ENCODE measurements at regions not wholly inside any gene's neighbourhood (a gene's known extent, or its start where the extent isn't known, plus 50 kb on each side); places are given as distances from the start of the nearest gene placed in this dataset.

DNA sequence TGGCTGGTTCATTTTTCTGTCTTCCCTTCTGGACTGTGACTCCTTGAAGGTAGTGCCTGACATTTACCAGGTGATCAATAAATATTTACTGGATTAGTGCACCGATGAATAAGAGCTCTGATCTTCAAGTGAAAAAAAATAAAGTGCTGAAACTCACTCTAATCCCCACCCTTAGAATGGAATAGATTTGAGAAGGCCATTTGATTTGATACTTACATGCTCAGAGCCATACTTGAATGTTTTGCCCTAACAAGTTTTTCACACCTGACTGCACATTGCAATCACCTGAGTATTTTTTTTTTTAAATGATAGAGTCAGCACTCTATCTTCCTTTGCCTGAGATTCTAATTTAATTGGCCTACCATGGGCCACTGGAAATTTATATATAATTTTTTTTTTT lies 105.7 kb downstream of the LRRC70 start:
- TF ChIP-seq, protein P1, sequence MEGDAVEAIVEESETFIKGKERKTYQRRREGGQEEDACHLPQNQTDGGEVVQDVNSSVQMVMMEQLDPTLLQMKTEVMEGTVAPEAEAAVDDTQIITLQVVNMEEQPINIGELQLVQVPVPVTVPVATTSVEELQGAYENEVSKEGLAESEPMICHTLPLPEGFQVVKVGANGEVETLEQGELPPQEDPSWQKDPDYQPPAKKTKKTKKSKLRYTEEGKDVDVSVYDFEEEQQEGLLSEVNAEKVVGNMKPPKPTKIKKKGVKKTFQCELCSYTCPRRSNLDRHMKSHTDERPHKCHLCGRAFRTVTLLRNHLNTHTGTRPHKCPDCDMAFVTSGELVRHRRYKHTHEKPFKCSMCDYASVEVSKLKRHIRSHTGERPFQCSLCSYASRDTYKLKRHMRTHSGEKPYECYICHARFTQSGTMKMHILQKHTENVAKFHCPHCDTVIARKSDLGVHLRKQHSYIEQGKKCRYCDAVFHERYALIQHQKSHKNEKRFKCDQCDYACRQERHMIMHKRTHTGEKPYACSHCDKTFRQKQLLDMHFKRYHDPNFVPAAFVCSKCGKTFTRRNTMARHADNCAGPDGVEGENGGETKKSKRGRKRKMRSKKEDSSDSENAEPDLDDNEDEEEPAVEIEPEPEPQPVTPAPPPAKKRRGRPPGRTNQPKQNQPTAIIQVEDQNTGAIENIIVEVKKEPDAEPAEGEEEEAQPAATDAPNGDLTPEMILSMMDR (conservative IDR thresholded peaks at IDR 0.05) = no peak
- no peak overlapping the region for H3K4ac ChIP-seq (ENCODE audit: low read depth, low read length)
- no peak overlapping the region for H3K9ac ChIP-seq (ENCODE audit: extremely low read depth, insufficient read length, low read length)
- H4K8ac ChIP-seq (replicated peaks; ENCODE audit: insufficient read length, low read depth, low read length) = no peak overlapping the region
- no CpG with 5 or more reads among the region's 1 CpG for WGBS (ENCODE audit: extremely low coverage, insufficient read length, low lambda C conversion rate)
- H2AK5ac ChIP-seq (ENCODE audit: insufficient read length, low read length) = no peak overlapping the region
- no peak overlapping the region for H4K91ac ChIP-seq (ENCODE audit: insufficient read length, low read depth, low read length)
- no peak overlapping the region for H3K18ac ChIP-seq (ENCODE audit: insufficient read length, low read depth, low read length)
- no peak overlapping the region for H2BK20ac ChIP-seq (ENCODE audit: low read depth, low read length, poor library complexity, severe bottlenecking)
- H3K79me2 ChIP-seq (ENCODE audit: insufficient read depth, low read length) = no peaks in the 10 kb centered on the region
- no peak overlapping the region for H4K5ac ChIP-seq (ENCODE audit: insufficient read length, low read depth, low read length)
- no peaks in the 10 kb centered on the region for H3K4me1 ChIP-seq (ENCODE audit: insufficient read depth, low read length)
- DNase-seq = no peak
- no peaks in the 10 kb centered on the region for H3K27me3 ChIP-seq (ENCODE audit: insufficient read depth, low read length)
- no peak overlapping the region for H3T11ph ChIP-seq (ENCODE audit: low read length)
- H2BK12ac ChIP-seq (ENCODE audit: insufficient read length, low read depth, low read length) = no peak overlapping the region
- Mint-ChIP-seq H3K27ac (no peak overlapping the region), H3K27me3 (ENCODE audit: low read depth) (no peaks in the 10 kb centered on the region), H3K36me3 (ENCODE audit: insufficient read depth in 1 of 3, low read depth in 3 of 3) (peaks cover 2 to 8% (median 7%) of the 10 kb centered on the region in 3 experiments; a peak in 5 of 7 replicates), H3K9me3 (peaks cover 12% of the 10 kb centered on the region in 2 experiments), H3K4me3 (no peak overlapping the region), H3K4me1 (no peaks in the 10 kb centered on the region)
- no peak overlapping the region for H3K56ac ChIP-seq (ENCODE audit: insufficient read length, low read depth, low read length)
- H4K20me1 ChIP-seq (ENCODE audit: control insufficient read depth, insufficient read depth, insufficient read length) = no peaks in the 10 kb centered on the region
- no peaks in the 10 kb centered on the region for H3K79me1 ChIP-seq (ENCODE audit: insufficient read depth, low read depth, low read length, poor library complexity, severe bottlenecking)
- no peak overlapping the region for H2BK15ac ChIP-seq (ENCODE audit: low read depth, low read length)
- H2BK5ac ChIP-seq (ENCODE audit: insufficient read length, low read length) = no peak overlapping the region
- no peaks in the 10 kb centered on the region for H3K23me2 ChIP-seq (ENCODE audit: insufficient read length, low read depth, low read length, poor library complexity, severe bottlenecking)
- H2AFZ ChIP-seq (ENCODE audit: low read length) = no peak overlapping the region
- no peak overlapping the region for H2BK120ac ChIP-seq (ENCODE audit: low read depth, low read length, poor library complexity, severe bottlenecking)
- no peak overlapping the region for H3K27ac ChIP-seq (ENCODE audit: insufficient read length, low read depth, low read length)
- no peak overlapping the region for H3K23ac ChIP-seq (ENCODE audit: insufficient read length, low read depth, low read length)
- no peak overlapping the region for H3K4me2 ChIP-seq (ENCODE audit: insufficient read depth, insufficient read length, low read length)
- H3K14ac ChIP-seq (ENCODE audit: insufficient read depth, low read length) = no peak overlapping the region
- peaks cover 1% of the 10 kb centered on the region for H3K9me3 ChIP-seq (ENCODE audit: control insufficient read depth, low read depth, low read length)

Data from H9 (cell line).